Omental fat pad (tissue), 3 donors: ENCODE measurements at regions not wholly inside any gene's neighbourhood (a gene's known extent, or its start where the extent isn't known, plus 50 kb on each side); places are given as distances from the start of the nearest gene placed in this dataset.

Experiments
- ATAC-seq: fragments of 150-250 bp; one replicate; pipeline ENCODE4 v1.9.1; 2016; ENCODE audit warnings: mild to moderate bottlenecking, moderate library complexity; ENCODE audit not compliant: low FRiP score
- DNase-seq: peaks from one replicate; pipeline ENCODE4 v3.0.0-alpha.2; 2019; ENCODE audit warnings: low spot score
- TF ChIP-seq, protein P1 (sequence below), 3 donors: fragments of 450-650 bp; IDR thresholded peaks; one replicate each; pipeline ENCODE4 v1.5.1; 2016 to 2017; ENCODE audit warnings: antibody characterized with exemption in 3 of 3, mild to moderate bottlenecking in 3 of 3, moderate library complexity in 2 of 3

GRCh38 chr13:39970177-39970846, 314.9 kb downstream of the COG6 start:
- DNase-seq: no peak
- ATAC-seq: no peak
- TF ChIP-seq, protein P1, sequence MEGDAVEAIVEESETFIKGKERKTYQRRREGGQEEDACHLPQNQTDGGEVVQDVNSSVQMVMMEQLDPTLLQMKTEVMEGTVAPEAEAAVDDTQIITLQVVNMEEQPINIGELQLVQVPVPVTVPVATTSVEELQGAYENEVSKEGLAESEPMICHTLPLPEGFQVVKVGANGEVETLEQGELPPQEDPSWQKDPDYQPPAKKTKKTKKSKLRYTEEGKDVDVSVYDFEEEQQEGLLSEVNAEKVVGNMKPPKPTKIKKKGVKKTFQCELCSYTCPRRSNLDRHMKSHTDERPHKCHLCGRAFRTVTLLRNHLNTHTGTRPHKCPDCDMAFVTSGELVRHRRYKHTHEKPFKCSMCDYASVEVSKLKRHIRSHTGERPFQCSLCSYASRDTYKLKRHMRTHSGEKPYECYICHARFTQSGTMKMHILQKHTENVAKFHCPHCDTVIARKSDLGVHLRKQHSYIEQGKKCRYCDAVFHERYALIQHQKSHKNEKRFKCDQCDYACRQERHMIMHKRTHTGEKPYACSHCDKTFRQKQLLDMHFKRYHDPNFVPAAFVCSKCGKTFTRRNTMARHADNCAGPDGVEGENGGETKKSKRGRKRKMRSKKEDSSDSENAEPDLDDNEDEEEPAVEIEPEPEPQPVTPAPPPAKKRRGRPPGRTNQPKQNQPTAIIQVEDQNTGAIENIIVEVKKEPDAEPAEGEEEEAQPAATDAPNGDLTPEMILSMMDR (IDR thresholded peaks at IDR 0.05): no peak

DNA sequence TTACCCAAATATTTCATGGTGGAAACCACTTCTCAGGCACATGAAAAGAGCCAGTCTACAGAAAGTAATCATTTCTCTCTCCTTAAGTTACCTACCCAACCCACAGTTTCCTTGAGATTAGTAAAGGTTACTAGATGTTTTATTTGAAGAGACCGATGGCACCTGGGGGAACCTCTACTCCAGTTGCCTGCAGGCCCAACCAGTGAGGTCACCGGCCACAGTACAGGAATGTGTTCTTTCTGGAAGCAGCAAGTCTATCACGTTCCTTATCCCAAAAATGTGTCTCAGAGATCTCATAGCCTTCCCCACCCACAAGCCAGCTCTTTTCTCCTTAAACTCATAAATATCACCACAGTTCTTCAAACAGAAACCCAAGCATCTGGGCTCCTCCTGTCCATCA, 316.1 kb downstream of the COG6 start:
- ATAC-seq (no peak), DNase-seq (no peak)
- TF ChIP-seq, protein P1 (IDR thresholded peaks at IDR 0.05): no peak

- DNase-seq (no peak), ATAC-seq (no peak)
- TF ChIP-seq, protein P1 (IDR thresholded peaks at IDR 0.05): no peak
Observed at GRCh38 chr13:39976481-39976880, 321.0 kb downstream of the COG6 start.

DNA sequence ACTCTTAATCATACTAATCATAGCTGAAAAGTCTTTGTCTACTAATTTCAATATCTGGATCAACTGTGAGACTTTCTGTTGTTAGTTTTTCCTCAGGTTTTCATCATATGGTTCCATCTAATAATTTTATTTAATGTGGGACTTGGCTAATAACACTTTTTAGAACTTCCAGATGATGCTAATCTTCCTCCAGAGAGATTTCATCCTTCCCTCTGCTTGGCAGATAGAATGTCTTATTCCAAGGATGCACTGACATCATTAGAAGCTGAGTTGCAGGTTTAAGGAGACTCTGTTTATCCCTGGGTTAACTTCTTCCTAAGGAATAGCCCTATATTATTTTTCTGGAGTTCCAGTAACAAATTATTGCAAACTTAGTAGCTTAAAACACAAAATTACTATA, 325.6 kb downstream of the COG6 start:
- TF ChIP-seq, protein P1 (IDR thresholded peaks at IDR 0.05): no peak
- ATAC-seq: no peak
- no peak for DNase-seq

GRCh38 chr13:39982745-39983144, 327.3 kb downstream of the COG6 start:
- ATAC-seq (no peak), DNase-seq (no peak)
- TF ChIP-seq, protein P1 (IDR thresholded peaks at IDR 0.05): no peak

GRCh38 chr13:39985071-39985470, 329.6 kb downstream of the COG6 start:
- TF ChIP-seq, protein P1 (IDR thresholded peaks at IDR 0.05): no peak
- no peak for DNase-seq
- no peak for ATAC-seq

- ATAC-seq (no peak), DNase-seq (no peak)
- TF ChIP-seq, protein P1 (IDR thresholded peaks at IDR 0.05): no peak
Observed at GRCh38 chr13:39988351-39988750, 332.9 kb downstream of the COG6 start.
